Endothelial cell (in vitro differentiated cells): ENCODE measurements at regions not wholly inside any gene's neighbourhood (a gene's known extent, or its start where the extent isn't known, plus 50 kb on each side); places are given as distances from the start of the nearest gene placed in this dataset.
"Not testable (repeated sequence)": the region's sequence is repeated elsewhere in the genome, so short reads cannot be mapped to it uniquely, and the experiment has no call there.

Experiments
- DNase-seq: peaks from one replicate; pipeline ENCODE4 v3.0.0; 2021; ENCODE audit warnings: low spot score
- H3K27ac Mint-ChIP-seq: one replicate; pipeline ENCODE4 v1.8.0; 2021; ENCODE audit warnings: mixed read lengths, inconsistent platforms; ENCODE audit not compliant: unreplicated experiment
- H3K27me3 Mint-ChIP-seq: one replicate; pipeline ENCODE4 v1.8.0; 2021; ENCODE audit warnings: mild to moderate bottlenecking, moderate library complexity, mixed read lengths, inconsistent platforms; ENCODE audit not compliant: unreplicated experiment
- H3K36me3 Mint-ChIP-seq: one replicate; pipeline ENCODE4 v1.8.0; 2021; ENCODE audit warnings: mild to moderate bottlenecking, low read depth, mixed read lengths, inconsistent platforms; ENCODE audit not compliant: unreplicated experiment
- H3K4me1 Mint-ChIP-seq: one replicate; pipeline ENCODE4 v1.8.0; 2021; ENCODE audit warnings: mild to moderate bottlenecking, mixed read lengths, inconsistent platforms; ENCODE audit not compliant: unreplicated experiment
- H3K4me3 Mint-ChIP-seq: one replicate; pipeline ENCODE4 v1.8.0; 2021; ENCODE audit warnings: mild to moderate bottlenecking, mixed read lengths, inconsistent platforms; ENCODE audit not compliant: unreplicated experiment
- H3K9me3 Mint-ChIP-seq: one replicate; pipeline ENCODE4 v1.8.0; 2021; ENCODE audit warnings: mixed read lengths, inconsistent platforms; ENCODE audit not compliant: unreplicated experiment
- TF ChIP-seq, protein P1 (sequence below): fragments of 200-600 bp; sonication (generic); IDR thresholded peaks from one replicate; pipeline ENCODE4 v1.5.0; 2021; ENCODE audit warnings: antibody characterized with exemption; ENCODE audit not compliant: unreplicated experiment

DNA sequence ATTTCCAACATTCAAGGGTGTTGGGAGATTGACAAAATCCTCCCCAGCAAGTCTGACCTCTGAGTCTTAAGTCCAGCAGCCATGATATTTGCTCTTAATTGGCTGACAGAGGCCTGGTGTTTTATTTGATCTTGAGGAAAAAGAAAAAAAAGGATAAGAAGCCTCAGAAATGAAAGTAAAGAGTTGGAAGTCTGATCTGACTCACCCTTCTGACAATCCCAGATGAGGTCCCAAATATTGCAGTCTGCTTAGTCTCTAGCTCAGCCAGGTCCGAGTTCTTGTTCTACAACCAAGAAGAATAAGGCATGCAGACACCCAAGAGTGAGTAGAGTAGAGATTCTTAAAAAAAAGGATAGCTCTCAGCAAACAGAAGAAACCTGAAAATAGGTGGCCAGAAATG is 632.5 kb upstream of the ST8SIA4 start:
- DNase-seq: no peak
- TF ChIP-seq, protein P1, sequence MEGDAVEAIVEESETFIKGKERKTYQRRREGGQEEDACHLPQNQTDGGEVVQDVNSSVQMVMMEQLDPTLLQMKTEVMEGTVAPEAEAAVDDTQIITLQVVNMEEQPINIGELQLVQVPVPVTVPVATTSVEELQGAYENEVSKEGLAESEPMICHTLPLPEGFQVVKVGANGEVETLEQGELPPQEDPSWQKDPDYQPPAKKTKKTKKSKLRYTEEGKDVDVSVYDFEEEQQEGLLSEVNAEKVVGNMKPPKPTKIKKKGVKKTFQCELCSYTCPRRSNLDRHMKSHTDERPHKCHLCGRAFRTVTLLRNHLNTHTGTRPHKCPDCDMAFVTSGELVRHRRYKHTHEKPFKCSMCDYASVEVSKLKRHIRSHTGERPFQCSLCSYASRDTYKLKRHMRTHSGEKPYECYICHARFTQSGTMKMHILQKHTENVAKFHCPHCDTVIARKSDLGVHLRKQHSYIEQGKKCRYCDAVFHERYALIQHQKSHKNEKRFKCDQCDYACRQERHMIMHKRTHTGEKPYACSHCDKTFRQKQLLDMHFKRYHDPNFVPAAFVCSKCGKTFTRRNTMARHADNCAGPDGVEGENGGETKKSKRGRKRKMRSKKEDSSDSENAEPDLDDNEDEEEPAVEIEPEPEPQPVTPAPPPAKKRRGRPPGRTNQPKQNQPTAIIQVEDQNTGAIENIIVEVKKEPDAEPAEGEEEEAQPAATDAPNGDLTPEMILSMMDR: no peak
- H3K4me3 Mint-ChIP-seq: no peak overlapping the region
- H3K4me1 Mint-ChIP-seq: no peaks in the 10 kb centered on the region
- H3K36me3 Mint-ChIP-seq: no peaks in the 10 kb centered on the region
- no peaks in the 10 kb centered on the region for H3K27me3 Mint-ChIP-seq
- no peak overlapping the region for H3K27ac Mint-ChIP-seq
- H3K9me3 Mint-ChIP-seq: no peaks in the 10 kb centered on the region

DNA sequence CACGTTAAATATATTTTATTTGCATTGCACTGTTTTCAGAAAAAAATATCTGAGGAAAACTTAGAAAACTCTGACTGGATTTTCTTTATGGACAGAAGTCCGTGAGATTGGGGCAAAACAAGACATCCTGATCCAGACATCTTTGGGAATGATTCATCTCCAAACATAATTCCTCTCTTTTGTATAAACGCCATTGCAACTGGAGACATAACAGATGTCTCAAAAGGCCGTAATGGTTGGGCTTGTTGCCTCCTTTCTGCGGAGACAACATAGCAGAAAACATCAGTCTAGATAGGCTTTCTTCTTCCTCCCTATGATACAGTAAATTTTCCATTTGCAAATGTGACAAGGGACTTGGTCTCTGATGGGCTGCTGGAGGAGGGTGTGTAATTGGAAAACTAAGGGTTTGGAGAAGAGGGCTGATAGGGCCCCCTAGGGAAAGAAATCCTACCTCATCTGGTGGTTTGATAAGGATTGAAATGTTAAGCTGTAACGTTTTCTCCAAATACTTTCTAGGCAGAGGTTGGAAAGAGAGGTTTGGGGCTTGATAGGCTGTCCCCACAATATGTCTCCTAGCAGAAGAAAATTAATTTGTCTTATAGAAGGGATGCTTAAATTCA is 631.5 kb upstream of the ST8SIA4 start:
- Mint-ChIP-seq H3K27me3 (no peaks in the 10 kb centered on the region), H3K4me1 (no peaks in the 10 kb centered on the region), H3K27ac (no peak overlapping the region), H3K9me3 (no peaks in the 10 kb centered on the region), H3K36me3 (no peaks in the 10 kb centered on the region), H3K4me3 (no peak overlapping the region)
- DNase-seq: no peak
- TF ChIP-seq, protein P1: no peak

DNA sequence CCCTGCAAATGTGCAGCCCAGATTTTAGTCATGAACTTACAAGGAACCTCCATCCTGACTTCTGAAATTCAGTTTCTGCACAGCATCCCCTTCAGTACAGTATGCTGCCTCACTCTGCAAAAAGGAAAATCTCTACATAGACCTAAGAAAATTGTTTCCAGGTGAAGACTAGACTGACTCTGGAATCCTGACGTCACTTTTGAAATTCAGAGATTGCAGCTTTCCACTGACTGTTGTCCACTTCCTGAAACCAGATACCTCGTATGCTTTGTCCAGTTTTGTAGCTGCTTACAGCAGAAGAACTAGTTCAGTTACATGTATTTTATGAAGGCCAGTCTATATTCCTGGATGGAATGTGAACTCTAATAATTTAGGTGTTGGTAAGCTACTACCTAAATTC is 629.3 kb upstream of the ST8SIA4 start:
- Mint-ChIP-seq H3K4me1 (no peaks in the 10 kb centered on the region), H3K4me3 (no peak overlapping the region), H3K27ac (no peak overlapping the region), H3K9me3 (no peaks in the 10 kb centered on the region), H3K27me3 (no peaks in the 10 kb centered on the region), H3K36me3 (peaks cover 9% of the 10 kb centered on the region)
- TF ChIP-seq, protein P1: no peak
- DNase-seq: no peak

DNA sequence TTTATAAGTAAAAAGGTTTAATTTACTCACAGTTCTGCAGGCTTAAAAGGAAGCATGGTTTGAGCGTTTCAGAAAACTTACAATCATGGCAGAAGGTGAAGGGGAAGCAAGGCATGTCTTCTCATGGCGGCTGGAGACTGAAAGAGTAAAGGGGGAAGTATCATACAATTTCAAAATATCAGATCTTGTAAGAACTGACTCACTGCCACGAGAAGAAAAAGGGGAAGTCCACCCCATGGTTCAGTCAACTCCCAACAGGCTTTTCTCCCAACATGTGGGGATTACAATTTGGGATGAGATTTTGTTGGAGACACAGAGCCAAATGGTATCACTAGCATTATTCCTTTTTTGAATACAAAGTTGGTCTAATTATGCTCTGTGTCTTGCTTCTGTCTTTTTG is 627.9 kb upstream of the ST8SIA4 start:
- peaks cover 9% of the 10 kb centered on the region for H3K36me3 Mint-ChIP-seq
- H3K4me1 Mint-ChIP-seq: no peaks in the 10 kb centered on the region
- H3K4me3 Mint-ChIP-seq: no peak overlapping the region
- peaks cover 3% of the 10 kb centered on the region for H3K9me3 Mint-ChIP-seq
- H3K27me3 Mint-ChIP-seq: no peaks in the 10 kb centered on the region
- TF ChIP-seq, protein P1: no peak
- no peak overlapping the region for H3K27ac Mint-ChIP-seq
- no peak for DNase-seq

DNA sequence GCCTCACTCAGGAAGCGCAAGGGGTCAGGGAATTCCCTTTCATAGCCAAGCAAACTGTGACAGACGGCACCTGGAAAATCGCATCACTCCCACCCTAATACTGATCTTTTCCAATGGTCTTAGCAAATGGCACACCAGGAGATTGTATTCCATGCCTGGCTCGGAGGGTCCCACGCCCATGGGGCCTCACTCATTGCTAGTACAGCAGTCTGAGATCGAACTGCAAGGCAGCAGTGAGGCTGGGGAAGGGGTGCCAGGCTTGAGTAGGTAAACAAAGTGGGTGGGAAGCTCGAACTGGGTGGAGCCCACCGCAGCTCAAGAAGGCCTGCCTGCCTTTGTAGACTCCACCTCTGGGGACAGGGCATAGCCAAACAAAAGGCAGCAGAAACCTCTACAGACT is 626.0 kb upstream of the ST8SIA4 start:
- H3K9me3 Mint-ChIP-seq, H3K27ac Mint-ChIP-seq, H3K36me3 Mint-ChIP-seq: not testable (repeated sequence)

More for the DNA sequence above, 626.0 kb upstream of the ST8SIA4 start:
- H3K4me3 Mint-ChIP-seq, H3K4me1 Mint-ChIP-seq, DNase-seq, H3K27me3 Mint-ChIP-seq: not testable (repeated sequence)
